ENCODE measurements at regions not wholly inside any gene's neighbourhood (a gene's known extent, or its start where the extent isn't known, plus 50 kb on each side); places are given as distances from the start of the nearest gene placed in this dataset.

DNA sequence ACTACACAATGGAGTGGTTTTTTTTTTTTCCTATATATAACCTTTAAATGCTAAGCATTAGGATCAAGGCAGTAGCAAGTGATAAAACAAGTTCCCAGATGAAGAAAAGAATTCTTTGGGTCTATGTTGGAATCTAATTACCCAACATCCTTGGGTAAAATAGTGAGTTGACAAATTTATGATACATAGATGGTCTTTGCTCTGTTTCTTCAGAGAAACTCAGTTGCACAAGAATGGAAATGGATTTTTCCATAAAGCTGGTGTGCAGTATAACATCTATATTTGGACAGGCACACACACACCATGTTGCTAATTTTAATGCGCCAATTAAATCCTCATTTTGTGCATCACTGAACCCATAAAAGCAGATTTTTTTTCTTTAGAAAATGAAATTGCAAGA, 137.0 kb upstream of the MED14 start:
- TF ChIP-seq, protein P1, sequence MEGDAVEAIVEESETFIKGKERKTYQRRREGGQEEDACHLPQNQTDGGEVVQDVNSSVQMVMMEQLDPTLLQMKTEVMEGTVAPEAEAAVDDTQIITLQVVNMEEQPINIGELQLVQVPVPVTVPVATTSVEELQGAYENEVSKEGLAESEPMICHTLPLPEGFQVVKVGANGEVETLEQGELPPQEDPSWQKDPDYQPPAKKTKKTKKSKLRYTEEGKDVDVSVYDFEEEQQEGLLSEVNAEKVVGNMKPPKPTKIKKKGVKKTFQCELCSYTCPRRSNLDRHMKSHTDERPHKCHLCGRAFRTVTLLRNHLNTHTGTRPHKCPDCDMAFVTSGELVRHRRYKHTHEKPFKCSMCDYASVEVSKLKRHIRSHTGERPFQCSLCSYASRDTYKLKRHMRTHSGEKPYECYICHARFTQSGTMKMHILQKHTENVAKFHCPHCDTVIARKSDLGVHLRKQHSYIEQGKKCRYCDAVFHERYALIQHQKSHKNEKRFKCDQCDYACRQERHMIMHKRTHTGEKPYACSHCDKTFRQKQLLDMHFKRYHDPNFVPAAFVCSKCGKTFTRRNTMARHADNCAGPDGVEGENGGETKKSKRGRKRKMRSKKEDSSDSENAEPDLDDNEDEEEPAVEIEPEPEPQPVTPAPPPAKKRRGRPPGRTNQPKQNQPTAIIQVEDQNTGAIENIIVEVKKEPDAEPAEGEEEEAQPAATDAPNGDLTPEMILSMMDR (IDR thresholded peaks at IDR 0.05; ENCODE audit: low read depth, low read length) = no peak
- TF ChIP-seq POLR2A (IDR thresholded peaks at IDR 0.05; ENCODE audit: extremely low read depth, insufficient read length) (no peak), MYC (IDR thresholded peaks at IDR 0.05; ENCODE audit: low read depth, low read length) (no peak)

Measured in NB4 (cell line).